WI38 (cell line): ENCODE measurements at regions not wholly inside any gene's neighbourhood (a gene's known extent, or its start where the extent isn't known, plus 50 kb on each side); places are given as distances from the start of the nearest gene placed in this dataset.
"Not testable (repeated sequence)": the region's sequence is repeated elsewhere in the genome, so short reads cannot be mapped to it uniquely, and the experiment has no call there.

Source experiments
- H3K4me3 ChIP-seq: 2 replicates; pipeline ENCODE4 v1.5.1; 2011; ENCODE audit warnings: low read depth, mild to moderate bottlenecking, control low read depth, low read length
- CTCF ChIP-seq: IDR thresholded peaks from 2 replicates; pipeline ENCODE4 v1.5.1; 2012; ENCODE audit warnings: low read depth, mild to moderate bottlenecking, control low read depth, low read length

DNA sequence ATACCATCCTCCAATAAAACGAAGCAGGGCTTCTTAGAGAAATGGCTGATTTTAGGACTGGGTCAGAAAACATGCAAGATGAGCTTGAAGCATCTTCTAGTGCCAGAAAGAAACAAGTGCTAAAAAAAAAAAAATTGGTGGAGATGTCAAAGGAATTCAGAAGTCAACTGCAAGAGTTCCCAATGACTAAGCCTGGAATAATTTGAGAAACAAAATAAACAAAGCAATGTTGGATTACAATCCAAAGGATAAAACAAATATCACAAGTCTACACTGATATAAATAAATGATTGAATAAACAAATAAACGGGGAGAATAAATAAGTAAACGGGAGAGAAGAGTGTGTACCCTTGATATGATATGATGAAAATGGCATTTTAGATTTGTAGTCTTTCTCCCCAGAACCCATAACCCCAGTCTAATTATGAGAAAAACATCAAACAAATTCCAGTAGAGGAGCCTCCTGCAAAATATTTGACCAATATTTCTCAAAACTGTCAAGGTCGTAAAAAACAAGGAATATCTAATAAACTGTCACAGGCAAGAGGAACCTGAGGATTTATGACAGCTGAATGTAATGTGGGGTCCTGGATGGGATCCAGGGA, 63.5 kb upstream of the CCL21 start:
- TF ChIP-seq CTCF = no peak
- H3K4me3 ChIP-seq = no peak overlapping the region

- H3K4me3 ChIP-seq = no peak overlapping the region
- TF ChIP-seq CTCF = no peak
These were observed 61.1 kb upstream of the CCL21 start for GRCh38 chr9:34771007-34771406.

- H3K4me3 ChIP-seq = not testable (repeated sequence)
These were observed 57.2 kb upstream of the CCL21 start for GRCh38 chr9:34767087-34767486.

DNA sequence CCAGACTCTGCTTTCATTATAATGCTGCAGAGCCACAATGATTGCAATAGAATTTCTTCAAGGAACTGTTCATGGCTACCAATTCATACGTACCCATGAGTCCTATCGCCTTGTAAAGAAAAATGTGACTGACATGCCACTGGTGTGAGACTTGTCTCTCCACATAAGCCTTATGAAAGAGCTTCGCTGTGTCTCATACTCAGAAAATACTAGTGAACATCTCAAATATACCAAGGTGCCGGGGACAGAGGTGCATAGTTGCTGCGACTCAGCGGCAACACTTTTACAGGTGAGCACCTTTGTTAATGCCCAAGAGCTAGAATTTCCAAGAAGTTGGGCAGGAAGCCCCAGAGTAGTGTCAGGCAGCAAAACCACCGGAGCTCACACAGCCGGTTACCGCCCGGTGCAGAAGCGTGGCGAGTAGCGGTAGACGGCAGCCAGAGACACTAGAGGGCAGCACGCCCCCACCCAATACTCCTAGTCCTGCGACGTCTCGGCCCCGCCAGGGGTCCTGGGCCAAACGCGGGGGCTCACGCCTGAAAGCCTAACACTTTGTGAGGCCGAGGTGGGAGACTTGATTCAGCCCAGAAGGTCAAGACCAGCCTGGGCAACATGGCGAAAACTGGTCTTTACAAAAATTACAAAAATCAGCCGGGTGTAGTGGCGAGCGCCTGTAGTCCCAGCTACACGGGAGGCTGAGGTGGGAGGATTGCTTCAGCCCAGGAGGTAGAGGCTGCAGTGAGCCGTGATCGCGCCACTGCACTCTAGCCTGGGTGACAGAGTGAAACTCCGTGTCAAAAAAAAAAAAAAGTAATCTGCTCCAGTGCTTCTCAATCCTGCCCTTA, 50.5 kb upstream of the CCL21 start:
- H3K4me3 ChIP-seq = not testable (repeated sequence)
- TF ChIP-seq CTCF = peak; percentile 72
